Calu3 (cell line): ENCODE measurements at regions not wholly inside any gene's neighbourhood (a gene's known extent, or its start where the extent isn't known, plus 50 kb on each side); places are given as distances from the start of the nearest gene placed in this dataset.

Source experiments
- BruUV-seq: library from RNA; stranded (reverse); fragments of 400-500 nt; replicated peaks from 2 replicates; lab custom pipeline; 2021; lab: Mats Ljungman, UMichigan
- CTCF ChIA-PET: fragments of 300-600 bp; sonication (Branson Sonifier 250); formaldehyde crosslinking; loops from one replicate; lab custom pipeline; 2022; ENCODE audit warnings: antibody characterized with exemption; lab: Charles Lee
- DNase-seq: peaks from one replicate; pipeline ENCODE4 v3.0.0; 2022
- H3K27ac Mint-ChIP-seq: one replicate; pipeline ENCODE4 v1.8.0; 2022; ENCODE audit warnings: mixed read lengths; ENCODE audit not compliant: unreplicated experiment
- H3K27me3 Mint-ChIP-seq: one replicate; pipeline ENCODE4 v1.8.0; 2022; ENCODE audit warnings: mixed read lengths; ENCODE audit not compliant: unreplicated experiment
- H3K36me3 Mint-ChIP-seq: one replicate; pipeline ENCODE4 v1.8.0; 2022; ENCODE audit warnings: mild to moderate bottlenecking, moderate library complexity, mixed read lengths; ENCODE audit not compliant: insufficient read depth, unreplicated experiment
- H3K4me1 Mint-ChIP-seq: one replicate; pipeline ENCODE4 v1.8.0; 2022; ENCODE audit warnings: mild to moderate bottlenecking, low read depth, mixed read lengths; ENCODE audit not compliant: unreplicated experiment
- H3K4me3 Mint-ChIP-seq: one replicate; pipeline ENCODE4 v1.8.0; 2022; ENCODE audit warnings: mild to moderate bottlenecking, low read depth, moderate library complexity, mixed read lengths; ENCODE audit not compliant: unreplicated experiment
- H3K9me3 Mint-ChIP-seq: one replicate; pipeline ENCODE4 v1.8.0; 2022; ENCODE audit warnings: low read depth, mixed read lengths; ENCODE audit not compliant: unreplicated experiment
- intact Hi-C: fragments of 100-400 bp; cut with micrococcal nuclease; formaldehyde crosslinking; loops from one replicate; pipeline ENCODE4 v1.10.0; 2022; ENCODE audit not compliant: unreplicated experiment
- TF ChIP-seq, protein P1 (sequence below): fragments of 200-600 bp; IDR thresholded peaks from one replicate; pipeline ENCODE4 v1.8.0; 2022; ENCODE audit warnings: antibody characterized with exemption; ENCODE audit not compliant: unreplicated experiment

GRCh38 chr15:60057554-60057953 is 53.4 kb downstream of the FOXB1 start:
- TF ChIP-seq, protein P1, sequence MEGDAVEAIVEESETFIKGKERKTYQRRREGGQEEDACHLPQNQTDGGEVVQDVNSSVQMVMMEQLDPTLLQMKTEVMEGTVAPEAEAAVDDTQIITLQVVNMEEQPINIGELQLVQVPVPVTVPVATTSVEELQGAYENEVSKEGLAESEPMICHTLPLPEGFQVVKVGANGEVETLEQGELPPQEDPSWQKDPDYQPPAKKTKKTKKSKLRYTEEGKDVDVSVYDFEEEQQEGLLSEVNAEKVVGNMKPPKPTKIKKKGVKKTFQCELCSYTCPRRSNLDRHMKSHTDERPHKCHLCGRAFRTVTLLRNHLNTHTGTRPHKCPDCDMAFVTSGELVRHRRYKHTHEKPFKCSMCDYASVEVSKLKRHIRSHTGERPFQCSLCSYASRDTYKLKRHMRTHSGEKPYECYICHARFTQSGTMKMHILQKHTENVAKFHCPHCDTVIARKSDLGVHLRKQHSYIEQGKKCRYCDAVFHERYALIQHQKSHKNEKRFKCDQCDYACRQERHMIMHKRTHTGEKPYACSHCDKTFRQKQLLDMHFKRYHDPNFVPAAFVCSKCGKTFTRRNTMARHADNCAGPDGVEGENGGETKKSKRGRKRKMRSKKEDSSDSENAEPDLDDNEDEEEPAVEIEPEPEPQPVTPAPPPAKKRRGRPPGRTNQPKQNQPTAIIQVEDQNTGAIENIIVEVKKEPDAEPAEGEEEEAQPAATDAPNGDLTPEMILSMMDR, result no peak
- Mint-ChIP-seq H3K27ac (no peak overlapping the region), H3K4me3 (no peak overlapping the region), H3K4me1 (no peaks in the 10 kb centered on the region), H3K36me3 (no peaks in the 10 kb centered on the region), H3K27me3 (peaks cover 62% of the 10 kb centered on the region), H3K9me3 (peaks cover 3% of the 10 kb centered on the region)
- no peak for DNase-seq
- intact Hi-C loops, result no loop called here
- BruUV-seq, result no TSS peak
- CTCF ChIA-PET, result no interaction called here

DNA sequence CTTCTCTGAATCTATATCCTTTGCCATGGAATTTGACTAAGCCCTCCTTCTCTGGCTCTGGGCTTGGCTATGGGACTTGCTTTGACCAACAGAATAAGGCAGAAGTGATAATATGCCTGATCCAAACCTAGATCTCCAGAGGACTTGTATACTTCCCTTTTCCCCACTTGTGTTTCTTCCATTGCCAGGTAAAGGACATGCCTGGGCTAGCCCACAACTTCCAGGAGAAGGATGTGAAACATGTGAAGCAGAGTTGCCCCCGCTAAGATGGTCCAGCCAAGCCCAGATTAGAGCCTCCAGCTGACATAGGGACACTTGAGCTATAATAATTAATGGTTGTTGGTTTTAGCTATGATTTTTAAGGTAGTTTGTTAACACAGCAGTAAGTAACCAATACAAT is 55.1 kb downstream of the FOXB1 start:
- TF ChIP-seq, protein P1, result no peak
- peaks cover 3% of the 10 kb centered on the region for H3K9me3 Mint-ChIP-seq
- no peak overlapping the region for H3K27ac Mint-ChIP-seq
- BruUV-seq, result no TSS peak
- intact Hi-C loops, result no loop called here
- no peak overlapping the region for H3K4me3 Mint-ChIP-seq
- CTCF ChIA-PET, result no interaction called here
- no peaks in the 10 kb centered on the region for H3K36me3 Mint-ChIP-seq
- H3K27me3 Mint-ChIP-seq, result peaks cover 48% of the 10 kb centered on the region
- no peaks in the 10 kb centered on the region for H3K4me1 Mint-ChIP-seq
- no peak for DNase-seq

GRCh38 chr15:60061758-60062157 is 57.6 kb downstream of the FOXB1 start:
- DNase-seq, result no peak
- H3K27me3 Mint-ChIP-seq, result peaks cover 44% of the 10 kb centered on the region
- H3K4me1 Mint-ChIP-seq, result no peaks in the 10 kb centered on the region
- CTCF ChIA-PET, result no interaction called here
- TF ChIP-seq, protein P1, result no peak
- no peak overlapping the region for H3K27ac Mint-ChIP-seq
- intact Hi-C loops, result no loop called here
- peaks cover 3% of the 10 kb centered on the region for H3K9me3 Mint-ChIP-seq
- no peak overlapping the region for H3K4me3 Mint-ChIP-seq
- no peaks in the 10 kb centered on the region for H3K36me3 Mint-ChIP-seq
- BruUV-seq, result no TSS peak

- no peaks in the 10 kb centered on the region for H3K4me1 Mint-ChIP-seq
- TF ChIP-seq, protein P1, result no peak
- intact Hi-C loops, result no loop called here
- no TSS peak for BruUV-seq
- peaks cover 36% of the 10 kb centered on the region for H3K27me3 Mint-ChIP-seq
- H3K36me3 Mint-ChIP-seq, result no peaks in the 10 kb centered on the region
- no peak overlapping the region for H3K27ac Mint-ChIP-seq
- CTCF ChIA-PET, result no interaction called here
- no peak for DNase-seq
- peaks cover 3% of the 10 kb centered on the region for H3K9me3 Mint-ChIP-seq
- no peak overlapping the region for H3K4me3 Mint-ChIP-seq
Observed at GRCh38 chr15:60062826-60063225, 58.7 kb downstream of the FOXB1 start.
